SH-SY5Y (cell line): ENCODE measurements at regions not wholly inside any gene's neighbourhood (a gene's known extent, or its start where the extent isn't known, plus 50 kb on each side); places are given as distances from the start of the nearest gene placed in this dataset.

ENCODE experiments used
- GATA2 ChIP-seq: IDR thresholded peaks from 2 replicates; pipeline ENCODE4 v1.6.1; 2011; ENCODE audit warnings: mild to moderate bottlenecking, low read depth, low read length
- GATA3 ChIP-seq: IDR thresholded peaks from 2 replicates; pipeline ENCODE4 v1.6.1; 2011; ENCODE audit warnings: low read depth, mild to moderate bottlenecking, low read length, moderate library complexity

- TF ChIP-seq GATA2 (no peak), GATA3 (no peak)
These were observed 673.6 kb upstream of the USP24 start for GRCh38 chr1:55888685-55889317.
